Jurkat, Clone E6-1 (cell line): ENCODE measurements at regions not wholly inside any gene's neighbourhood (a gene's known extent, or its start where the extent isn't known, plus 50 kb on each side); places are given as distances from the start of the nearest gene placed in this dataset.
"Not testable (repeated sequence)": the region's sequence is repeated elsewhere in the genome, so short reads cannot be mapped to it uniquely, and the experiment has no call there.

ENCODE experiments used
- DNase-seq: peaks from one replicate; pipeline ENCODE4 v3.0.0-alpha.2; 2011; ENCODE audit warnings: low read depth, low spot score
- H3K4me3 ChIP-seq: 2 replicates; pipeline ENCODE4 v1.5.1; 2011; ENCODE audit warnings: mild to moderate bottlenecking, low read length, control low read depth, moderate library complexity

GRCh38 chr10:84948644-84949043, 620.3 kb downstream of the CCSER2 start:
- DNase-seq, result no peak
- H3K4me3 ChIP-seq, result no peak overlapping the region

- H3K4me3 ChIP-seq, result no peak overlapping the region
- no peak for DNase-seq
These were observed 623.2 kb downstream of the CCSER2 start for GRCh38 chr10:84951616-84952015.

- no peak overlapping the region for H3K4me3 ChIP-seq
- no peak for DNase-seq
These were observed 629.0 kb downstream of the CCSER2 start for GRCh38 chr10:84957427-84957826.

GRCh38 chr10:84965468-84965867, 637.1 kb downstream of the CCSER2 start:
- no peak for DNase-seq

GRCh38 chr10:84966708-84967441, 638.5 kb downstream of the CCSER2 start:
- no peak for DNase-seq
- H3K4me3 ChIP-seq, result no peak overlapping the region

More at GRCh38 chr10:84965468-84965867, 637.1 kb downstream of the CCSER2 start:
- no peak overlapping the region for H3K4me3 ChIP-seq

- not testable (repeated sequence) for DNase-seq, H3K4me3 ChIP-seq
These were observed 640.9 kb downstream of the CCSER2 start for GRCh38 chr10:84969297-84969696.

- no peak for DNase-seq
- H3K4me3 ChIP-seq, result no peak overlapping the region
These were observed 658.6 kb downstream of the CCSER2 start for GRCh38 chr10:84987039-84987438.

- H3K4me3 ChIP-seq, result no peak overlapping the region
- no peak for DNase-seq
These were observed 659.6 kb downstream of the CCSER2 start for GRCh38 chr10:84988011-84988410.

- no peak for DNase-seq
- no peak overlapping the region for H3K4me3 ChIP-seq
These were observed 662.3 kb downstream of the CCSER2 start for GRCh38 chr10:84990713-84991112.

- no peak for DNase-seq
- H3K4me3 ChIP-seq, result no peak overlapping the region
These were observed 662.9 kb downstream of the CCSER2 start for GRCh38 chr10:84991301-84991700.

- H3K4me3 ChIP-seq, result no peak overlapping the region
- no peak for DNase-seq
These were observed 665.1 kb downstream of the CCSER2 start for GRCh38 chr10:84993251-84994035.

GRCh38 chr10:84994722-84995121, 666.3 kb downstream of the CCSER2 start:
- no peak for DNase-seq
- no peak overlapping the region for H3K4me3 ChIP-seq

- no peak overlapping the region for H3K4me3 ChIP-seq
- DNase-seq, result no peak
These were observed 668.2 kb downstream of the CCSER2 start for GRCh38 chr10:84996580-84996979.

- H3K4me3 ChIP-seq, result no peak overlapping the region
- DNase-seq, result no peak
These were observed 669.5 kb downstream of the CCSER2 start for GRCh38 chr10:84997870-84998269.

- H3K4me3 ChIP-seq, result no peak overlapping the region
- DNase-seq, result no peak
These were observed 671.5 kb downstream of the CCSER2 start for GRCh38 chr10:84999929-85000328.

GRCh38 chr10:85003083-85003482, 674.7 kb downstream of the CCSER2 start:
- DNase-seq, result no peak
- no peak overlapping the region for H3K4me3 ChIP-seq

GRCh38 chr10:85008488-85009184, 680.2 kb downstream of the CCSER2 start:
- H3K4me3 ChIP-seq, result no peak overlapping the region
- DNase-seq, result no peak

- H3K4me3 ChIP-seq, result no peak overlapping the region
- no peak for DNase-seq
These were observed 683.9 kb downstream of the CCSER2 start for GRCh38 chr10:85012305-85012704.

GRCh38 chr10:85026878-85027467, 698.6 kb downstream of the CCSER2 start:
- no peak for DNase-seq
- no peak overlapping the region for H3K4me3 ChIP-seq

GRCh38 chr10:85032981-85033380, 704.6 kb downstream of the CCSER2 start:
- DNase-seq, result no peak
- H3K4me3 ChIP-seq, result no peak overlapping the region
